ENCODE measurements at regions not wholly inside any gene's neighbourhood (a gene's known extent, or its start where the extent isn't known, plus 50 kb on each side); places are given as distances from the start of the nearest gene placed in this dataset.

DNA sequence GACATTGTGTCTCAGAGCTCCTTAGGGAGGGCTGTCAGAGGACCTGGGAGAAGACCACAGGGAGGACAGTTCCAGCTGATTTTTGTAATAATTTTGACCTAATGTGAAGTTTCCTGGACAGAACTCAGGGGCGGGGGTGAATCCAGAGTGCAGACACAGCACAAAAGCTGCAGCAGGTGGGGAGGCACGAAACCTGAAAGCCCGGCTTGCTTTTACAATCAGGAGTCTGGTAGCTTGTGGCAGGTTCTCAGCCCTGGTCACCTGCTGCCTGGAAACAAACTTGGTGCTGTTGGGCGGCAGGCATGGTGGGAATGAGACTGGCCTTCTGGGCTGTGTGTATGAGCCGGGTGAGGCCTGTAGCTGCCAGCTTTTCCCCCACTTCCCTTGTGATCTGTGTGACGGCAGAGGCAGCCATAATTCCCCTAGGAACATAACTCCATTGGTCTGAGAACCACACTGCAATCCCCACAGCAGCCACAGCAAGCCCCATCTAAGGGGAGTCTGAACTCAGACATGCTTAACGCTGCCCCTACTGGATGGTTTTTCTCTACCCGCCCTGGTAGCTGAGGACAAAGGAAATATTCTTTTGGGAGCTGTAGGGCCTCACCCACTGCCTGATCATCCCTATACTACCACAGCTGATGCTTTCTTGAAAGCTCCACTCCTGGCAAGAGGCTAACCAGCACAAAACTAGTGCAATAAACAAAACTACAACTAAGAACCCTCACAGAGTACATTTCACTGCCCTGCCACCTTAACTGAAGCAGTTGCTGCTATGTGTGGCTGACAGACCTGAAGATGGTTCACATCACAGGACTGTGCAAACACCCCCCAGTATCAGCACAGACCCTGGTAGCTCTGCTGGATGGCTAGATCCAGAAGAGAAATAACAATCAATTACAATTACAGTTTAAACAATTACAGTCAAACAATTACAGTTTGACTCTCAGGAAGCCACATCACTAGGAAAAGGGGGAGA lies 1055.1 kb upstream of the GJE1 start:
- Histone ChIP-seq H3K36me3 (no peaks in the 10 kb centered on the region), H3K4me3 (no peak overlapping the region), H3K4me1 (no peaks in the 10 kb centered on the region), H3K27ac (no peak overlapping the region), H3K27me3 (no peaks in the 10 kb centered on the region), H3K9me3 (peaks cover 0 to 5% (median 0%) of the 10 kb centered on the region in 12 donors)
- intact Hi-C loops (cut with DNase I), result no loop called here
- 91 to 96% (median 92%) methylated on average over 6 to 8 of the region's 8 CpGs for whole genome bisulfite sequencing, 4 donors
- TF ChIP-seq, protein P1, sequence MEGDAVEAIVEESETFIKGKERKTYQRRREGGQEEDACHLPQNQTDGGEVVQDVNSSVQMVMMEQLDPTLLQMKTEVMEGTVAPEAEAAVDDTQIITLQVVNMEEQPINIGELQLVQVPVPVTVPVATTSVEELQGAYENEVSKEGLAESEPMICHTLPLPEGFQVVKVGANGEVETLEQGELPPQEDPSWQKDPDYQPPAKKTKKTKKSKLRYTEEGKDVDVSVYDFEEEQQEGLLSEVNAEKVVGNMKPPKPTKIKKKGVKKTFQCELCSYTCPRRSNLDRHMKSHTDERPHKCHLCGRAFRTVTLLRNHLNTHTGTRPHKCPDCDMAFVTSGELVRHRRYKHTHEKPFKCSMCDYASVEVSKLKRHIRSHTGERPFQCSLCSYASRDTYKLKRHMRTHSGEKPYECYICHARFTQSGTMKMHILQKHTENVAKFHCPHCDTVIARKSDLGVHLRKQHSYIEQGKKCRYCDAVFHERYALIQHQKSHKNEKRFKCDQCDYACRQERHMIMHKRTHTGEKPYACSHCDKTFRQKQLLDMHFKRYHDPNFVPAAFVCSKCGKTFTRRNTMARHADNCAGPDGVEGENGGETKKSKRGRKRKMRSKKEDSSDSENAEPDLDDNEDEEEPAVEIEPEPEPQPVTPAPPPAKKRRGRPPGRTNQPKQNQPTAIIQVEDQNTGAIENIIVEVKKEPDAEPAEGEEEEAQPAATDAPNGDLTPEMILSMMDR (IDR thresholded peaks at IDR 0.05), result no peak
- ATAC-seq, result no peak
- DNase-seq, result no peak

GRCh38 chr6:141057761-141058160 lies 1075.0 kb upstream of the GJE1 start:
- H3K27ac ChIP-seq, result no peak overlapping the region
- no peaks in the 10 kb centered on the region for H3K9me3 ChIP-seq
- intact Hi-C loops (cut with DNase I), result no loop called here
- H3K27me3 ChIP-seq, result no peaks in the 10 kb centered on the region
- no peak overlapping the region for H3K4me3 ChIP-seq
- H3K36me3 ChIP-seq, result no peaks in the 10 kb centered on the region
- 97 to 100% (median 98%) methylated on average over 2 of the region's 2 CpGs for WGBS, 4 donors
- TF ChIP-seq, protein P1 (IDR thresholded peaks at IDR 0.05), result no peak
- TF ChIP-seq POLR2A (IDR thresholded peaks at IDR 0.05), result no peak
- H3K4me1 ChIP-seq, result no peaks in the 10 kb centered on the region
- ATAC-seq, result no peak
- DNase-seq, result no peak

- no peak overlapping the region for H3K4me3 ChIP-seq
- DNase-seq (no peak), ATAC-seq (no peak)
- no peaks in the 10 kb centered on the region for H3K9me3 ChIP-seq
- H3K27ac ChIP-seq, result no peak overlapping the region
- H3K36me3 ChIP-seq, result no peaks in the 10 kb centered on the region
- TF ChIP-seq POLR2A (IDR thresholded peaks at IDR 0.05), result no peak
- TF ChIP-seq, protein P1 (IDR thresholded peaks at IDR 0.05), result no peak
- intact Hi-C loops (cut with DNase I), result no loop called here
- no peaks in the 10 kb centered on the region for H3K27me3 ChIP-seq
- H3K4me1 ChIP-seq, result no peaks in the 10 kb centered on the region
- WGBS, 4 donors, result 79 to 88% (median 84%) methylated on average over 2 of the region's 2 CpGs
Observed at GRCh38 chr6:141056945-141057625, 1075.6 kb upstream of the GJE1 start.

DNA sequence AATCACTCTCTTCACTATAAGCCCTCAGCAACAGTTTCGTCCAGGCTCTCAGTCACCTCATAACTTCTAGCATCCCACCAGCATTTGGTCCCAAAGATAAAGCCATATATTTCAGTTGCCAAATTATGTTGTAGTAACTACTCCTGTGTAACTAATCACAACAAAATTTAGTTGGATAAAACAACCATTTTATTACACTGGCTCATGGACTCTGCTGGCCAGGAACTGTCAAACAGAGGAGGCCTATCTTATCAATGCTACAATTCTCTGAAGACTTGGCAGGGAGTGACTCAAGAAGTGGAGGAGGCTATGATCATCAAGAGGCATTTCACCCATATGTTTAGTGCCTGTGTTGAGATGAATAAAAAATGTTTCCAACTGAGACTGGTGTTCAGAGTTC lies 1082.3 kb upstream of the GJE1 start:
- Histone ChIP-seq H3K27me3 (no peaks in the 10 kb centered on the region), H3K9me3 (peaks cover 0 to 21% (median 0%) of the 10 kb centered on the region in 12 donors), H3K4me3 (no peak overlapping the region), H3K4me1 (peaks cover 0 to 8% (median 0%) of the 10 kb centered on the region in 12 donors), H3K36me3 (no peaks in the 10 kb centered on the region), H3K27ac (no peak overlapping the region)
- intact Hi-C loops (cut with DNase I), result no loop called here
- DNase-seq, result no peak
- WGBS, 4 donors, result 30 to 65% (median 51%) methylated on average over 1 of the region's 1 CpG
- no peak for TF ChIP-seq POLR2A (IDR thresholded peaks at IDR 0.05)
- TF ChIP-seq, protein P1 (IDR thresholded peaks at IDR 0.05), result no peak
- peak in 1 of 4 donors; percentile 7 for ATAC-seq

Measured in heart left ventricle (tissue), 16 donors.